H9 (cell line): ENCODE measurements at regions not wholly inside any gene's neighbourhood (a gene's known extent, or its start where the extent isn't known, plus 50 kb on each side); places are given as distances from the start of the nearest gene placed in this dataset.

Source experiments
- DNase-seq: peaks from one replicate; pipeline ENCODE4 v3.0.0-alpha.2; 2017
- H2AFZ ChIP-seq: one replicate; pipeline ENCODE4 v1.6.1; 2013; ENCODE audit warnings: mild to moderate bottlenecking, low read length, control low read depth, moderate library complexity
- H2AK5ac ChIP-seq: 2 replicates; pipeline ENCODE4 v1.6.1; 2013; ENCODE audit warnings: low read length, control low read depth, mixed read lengths; ENCODE audit not compliant: insufficient read length
- H2BK120ac ChIP-seq: one replicate; pipeline ENCODE4 v1.6.1; 2013; ENCODE audit warnings: low read depth, mild to moderate bottlenecking, low read length, control low read depth, inconsistent platforms; ENCODE audit not compliant: poor library complexity, severe bottlenecking
- H2BK12ac ChIP-seq: 2 replicates; pipeline ENCODE4 v1.6.1; 2013; ENCODE audit warnings: low read length, control low read depth, mixed read lengths, low read depth; ENCODE audit not compliant: insufficient read length
- H2BK15ac ChIP-seq: 2 replicates; pipeline ENCODE4 v1.6.1; 2013; ENCODE audit warnings: low read depth, low read length, control low read depth
- H2BK20ac ChIP-seq: one replicate; pipeline ENCODE4 v1.6.1; 2013; ENCODE audit warnings: low read depth, mild to moderate bottlenecking, low read length, control low read depth, inconsistent platforms; ENCODE audit not compliant: poor library complexity, severe bottlenecking
- H2BK5ac ChIP-seq: 2 replicates; pipeline ENCODE4 v1.6.1; 2013; ENCODE audit warnings: low read length, control low read depth, mixed read lengths; ENCODE audit not compliant: insufficient read length
- H3K14ac ChIP-seq: 2 replicates; pipeline ENCODE4 v1.6.1; 2013; ENCODE audit warnings: low read length, control low read depth; ENCODE audit not compliant: insufficient read depth
- H3K18ac ChIP-seq: 2 replicates; pipeline ENCODE4 v1.6.1; 2013; ENCODE audit warnings: low read depth, mild to moderate bottlenecking, mixed read lengths, low read length, control low read depth; ENCODE audit not compliant: insufficient read length
- H3K23ac ChIP-seq: 2 replicates; pipeline ENCODE4 v1.6.1; 2013; ENCODE audit warnings: low read length, control low read depth, mixed read lengths, low read depth; ENCODE audit not compliant: insufficient read length
- H3K23me2 ChIP-seq: 2 replicates; pipeline ENCODE4 v1.6.1; 2013; ENCODE audit warnings: low read depth, mild to moderate bottlenecking, mixed read lengths, low read length, control low read depth; ENCODE audit not compliant: insufficient read length, poor library complexity, severe bottlenecking
- H3K27ac ChIP-seq: 2 replicates; pipeline ENCODE4 v1.5.1; 2013; ENCODE audit warnings: low read length, control low read depth, mixed read lengths, low read depth; ENCODE audit not compliant: insufficient read length
- H3K27me3 ChIP-seq: 2 replicates; pipeline ENCODE4 v1.6.1; 2013; ENCODE audit warnings: low read length, control low read depth, inconsistent platforms; ENCODE audit not compliant: insufficient read depth
- H3K4ac ChIP-seq: 2 replicates; pipeline ENCODE4 v1.6.1; 2013; ENCODE audit warnings: low read depth, mild to moderate bottlenecking, control low read depth, inconsistent platforms, low read length, moderate library complexity
- H3K4me1 ChIP-seq: 2 replicates; pipeline ENCODE4 v1.6.1; 2013; ENCODE audit warnings: low read length, control low read depth, inconsistent platforms; ENCODE audit not compliant: insufficient read depth
- H3K4me2 ChIP-seq: 2 replicates; pipeline ENCODE4 v1.6.1; 2013; ENCODE audit warnings: low read length, control low read depth, mixed read lengths; ENCODE audit not compliant: insufficient read length, insufficient read depth
- H3K56ac ChIP-seq: 2 replicates; pipeline ENCODE4 v1.6.1; 2013; ENCODE audit warnings: low read depth, mild to moderate bottlenecking, mixed read lengths, low read length, control low read depth; ENCODE audit not compliant: insufficient read length
- H3K79me1 ChIP-seq: 2 replicates; pipeline ENCODE4 v1.6.1; 2013; ENCODE audit warnings: low read depth, mild to moderate bottlenecking, moderate library complexity, low read length, control low read depth, inconsistent platforms; ENCODE audit not compliant: insufficient read depth, poor library complexity, severe bottlenecking
- H3K79me2 ChIP-seq: 2 replicates; pipeline ENCODE4 v1.6.1; 2013; ENCODE audit warnings: low read length, control low read depth, inconsistent platforms; ENCODE audit not compliant: insufficient read depth
- H3K9ac ChIP-seq: 2 replicates; pipeline ENCODE4 v1.6.1; 2013; ENCODE audit warnings: low read length, control low read depth, mixed read lengths; ENCODE audit not compliant: insufficient read length; ENCODE audit errors: extremely low read depth
- H3K9me3 ChIP-seq: one replicate; pipeline ENCODE4 v1.6.1; 2013; ENCODE audit warnings: low read depth, low read length, inconsistent platforms; ENCODE audit not compliant: control insufficient read depth
- H3T11ph ChIP-seq: one replicate; pipeline ENCODE4 v1.6.1; 2013; ENCODE audit warnings: mild to moderate bottlenecking, low read length, control low read depth, inconsistent platforms
- H4K20me1 ChIP-seq: one replicate; pipeline ENCODE4 v1.6.1; 2013; ENCODE audit not compliant: control insufficient read depth, insufficient read length, insufficient read depth
- H4K5ac ChIP-seq: 2 replicates; pipeline ENCODE4 v1.6.1; 2013; ENCODE audit warnings: low read depth, mild to moderate bottlenecking, mixed read lengths, low read length, control low read depth; ENCODE audit not compliant: insufficient read length
- H4K8ac ChIP-seq: replicated peaks from 2 replicates; pipeline ENCODE4 v1.6.1; 2013; ENCODE audit warnings: low read length, control low read depth, mixed read lengths, low read depth; ENCODE audit not compliant: insufficient read length
- H4K91ac ChIP-seq: 2 replicates; pipeline ENCODE4 v1.6.1; 2013; ENCODE audit warnings: low read depth, mild to moderate bottlenecking, moderate library complexity, mixed read lengths, low read length, control low read depth; ENCODE audit not compliant: insufficient read length
- H3K27ac Mint-ChIP-seq, 3 experiments: 2 replicates in 2 of 3; 3 replicates in 1 of 3; pipeline ENCODE4 v1.8.0; 2020 to 2021; ENCODE audit warnings: mixed read lengths in 3 of 3, mild to moderate bottlenecking in 1 of 3, moderate library complexity in 1 of 3
- H3K27me3 Mint-ChIP-seq: 2 replicates; pipeline ENCODE4 v1.8.0; 2021; ENCODE audit warnings: low read depth, mild to moderate bottlenecking, moderate library complexity, mixed read lengths
- H3K36me3 Mint-ChIP-seq, 3 experiments: 2 replicates in 2 of 3; 3 replicates in 1 of 3; pipeline ENCODE4 v1.8.0; 2020 to 2021; ENCODE audit warnings: low read depth in 3 of 3, mixed read lengths in 3 of 3; ENCODE audit not compliant: insufficient read depth in 1 of 3
- H3K4me1 Mint-ChIP-seq, 2 experiments: 2 replicates each; pipeline ENCODE4 v1.8.0; 2020; ENCODE audit warnings: mixed read lengths in 2 of 2
- H3K4me3 Mint-ChIP-seq, 2 experiments: 2 replicates in 1 of 2; 3 replicates in 1 of 2; pipeline ENCODE4 v1.8.0; 2020 to 2021; ENCODE audit warnings: mild to moderate bottlenecking in 2 of 2, mixed read lengths in 2 of 2, moderate library complexity in 1 of 2
- H3K9me3 Mint-ChIP-seq, 2 experiments: 2 replicates in 1 of 2; 3 replicates in 1 of 2; pipeline ENCODE4 v1.8.0; 2020; ENCODE audit warnings: mild to moderate bottlenecking in 2 of 2, mixed read lengths in 2 of 2, moderate library complexity in 1 of 2
- WGBS: extraction: QIAGEN DNeasy Blood & Tissue Kit; methylation state at CpG from one replicate; pipeline ENCODE4 v1.1.7; 2013; ENCODE audit warnings: missing lambda C conversion rate, low lambda C conversion rate, mixed read lengths; ENCODE audit not compliant: insufficient read length; ENCODE audit errors: extremely low coverage; 5-methylcytosine and 5-hydroxymethylcytosine counted together
- TF ChIP-seq, protein P1 (sequence below): fragments of 200-600 bp; sonication (generic); conservative IDR thresholded peaks from 3 replicates; pipeline ENCODE4 v1.8.0; 2021; ENCODE audit warnings: antibody characterized with exemption, mild to moderate bottlenecking

GRCh38 chr2:81714817-81715216 lies 1410.3 kb upstream of the LRRTM1 start:
- Histone ChIP-seq H4K20me1 (no peaks in the 10 kb centered on the region), H3K23me2 (no peaks in the 10 kb centered on the region), H3K18ac (no peak overlapping the region), H3K4me1 (no peaks in the 10 kb centered on the region), H3K27me3 (no peaks in the 10 kb centered on the region), H3K79me1 (no peaks in the 10 kb centered on the region), H3K4me2 (no peak overlapping the region), H2BK15ac (no peak overlapping the region), H4K8ac (no peak overlapping the region), H2BK5ac (no peak overlapping the region), H3K79me2 (no peaks in the 10 kb centered on the region), H2BK120ac (no peak overlapping the region), H2BK20ac (no peak overlapping the region), H4K91ac (no peak overlapping the region), H3K9me3 (no peaks in the 10 kb centered on the region), H2AFZ (no peak overlapping the region), H3T11ph (no peak overlapping the region), H3K56ac (no peak overlapping the region), H4K5ac (no peak overlapping the region), H3K4ac (no peak overlapping the region), H2BK12ac (no peak overlapping the region), H3K9ac (no peak overlapping the region), H3K23ac (no peak overlapping the region), H3K14ac (no peak overlapping the region), H2AK5ac (no peak overlapping the region), H3K27ac (no peak overlapping the region)
- WGBS = no CpG with 5 or more reads among the region's 2 CpGs
- Mint-ChIP-seq H3K27ac (no peak overlapping the region), H3K36me3 (peaks cover 0 to 4% (median 0%) of the 10 kb centered on the region in 3 experiments; a peak in 1 of 7 replicates), H3K4me1 (peaks cover 4 to 7% of the 10 kb centered on the region in 2 experiments), H3K4me3 (no peak overlapping the region), H3K9me3 (no peaks in the 10 kb centered on the region), H3K27me3 (no peaks in the 10 kb centered on the region; the same call in 1 of the 2 replicates)
- TF ChIP-seq, protein P1, sequence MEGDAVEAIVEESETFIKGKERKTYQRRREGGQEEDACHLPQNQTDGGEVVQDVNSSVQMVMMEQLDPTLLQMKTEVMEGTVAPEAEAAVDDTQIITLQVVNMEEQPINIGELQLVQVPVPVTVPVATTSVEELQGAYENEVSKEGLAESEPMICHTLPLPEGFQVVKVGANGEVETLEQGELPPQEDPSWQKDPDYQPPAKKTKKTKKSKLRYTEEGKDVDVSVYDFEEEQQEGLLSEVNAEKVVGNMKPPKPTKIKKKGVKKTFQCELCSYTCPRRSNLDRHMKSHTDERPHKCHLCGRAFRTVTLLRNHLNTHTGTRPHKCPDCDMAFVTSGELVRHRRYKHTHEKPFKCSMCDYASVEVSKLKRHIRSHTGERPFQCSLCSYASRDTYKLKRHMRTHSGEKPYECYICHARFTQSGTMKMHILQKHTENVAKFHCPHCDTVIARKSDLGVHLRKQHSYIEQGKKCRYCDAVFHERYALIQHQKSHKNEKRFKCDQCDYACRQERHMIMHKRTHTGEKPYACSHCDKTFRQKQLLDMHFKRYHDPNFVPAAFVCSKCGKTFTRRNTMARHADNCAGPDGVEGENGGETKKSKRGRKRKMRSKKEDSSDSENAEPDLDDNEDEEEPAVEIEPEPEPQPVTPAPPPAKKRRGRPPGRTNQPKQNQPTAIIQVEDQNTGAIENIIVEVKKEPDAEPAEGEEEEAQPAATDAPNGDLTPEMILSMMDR = no peak
- DNase-seq = no peak
